Fibroblast of skin of abdomen (primary cell): ENCODE measurements at regions not wholly inside any gene's neighbourhood (a gene's known extent, or its start where the extent isn't known, plus 50 kb on each side); places are given as distances from the start of the nearest gene placed in this dataset.

Experiments used
- DNase-seq: peaks from one replicate; pipeline ENCODE4 v3.0.0-alpha.2; 2013

- no peak for DNase-seq
These were observed 172.8 kb downstream of the LINC00237 start for GRCh38 chr20:20933142-20933958.

DNA sequence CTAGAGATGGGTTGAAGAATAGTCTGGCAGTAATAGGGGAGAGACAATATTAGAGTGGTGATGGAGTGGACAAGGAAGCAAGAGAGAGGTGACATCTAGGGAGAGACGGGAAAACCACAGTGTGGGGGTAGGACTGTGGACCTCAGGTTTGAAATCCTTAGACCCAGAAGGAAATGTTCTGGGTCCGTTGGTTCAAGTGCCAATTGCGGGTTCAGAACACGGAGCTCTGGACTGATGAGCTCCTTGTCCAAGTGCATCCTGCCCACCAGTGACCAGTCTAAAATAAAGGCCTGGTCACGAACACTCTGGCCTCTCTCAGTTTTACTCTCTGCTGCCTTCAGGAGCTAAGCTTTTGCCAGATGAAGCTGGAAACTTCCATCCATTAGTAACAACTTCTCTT lies 174.0 kb downstream of the LINC00237 start:
- no peak for DNase-seq

- DNase-seq: no peak
These were observed 174.5 kb downstream of the LINC00237 start for GRCh38 chr20:20931632-20932031.

GRCh38 chr20:20931024-20931423 lies 175.1 kb downstream of the LINC00237 start:
- DNase-seq: no peak

GRCh38 chr20:20930500-20930899 lies 175.7 kb downstream of the LINC00237 start:
- DNase-seq: no peak

DNA sequence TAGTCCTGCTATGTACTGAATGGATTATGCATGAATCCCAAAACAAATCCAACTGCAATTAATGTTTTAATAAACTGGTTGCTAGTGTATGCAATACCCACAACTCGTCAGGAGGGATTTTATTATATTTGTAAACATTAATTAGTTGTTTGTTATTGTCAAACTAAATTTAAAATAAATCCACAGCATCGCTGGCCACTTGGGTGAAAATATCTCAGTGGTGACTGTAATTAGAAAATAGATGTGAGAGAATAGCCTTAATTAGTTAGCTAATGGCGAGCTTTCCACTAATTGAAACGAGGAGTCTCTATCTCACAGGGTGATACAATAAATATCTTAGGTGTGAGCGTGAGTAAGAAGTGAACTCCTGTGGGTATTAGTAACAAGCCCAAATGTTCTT lies 176.8 kb downstream of the LINC00237 start:
- no peak for DNase-seq

- no peak for DNase-seq
These were observed 179.8 kb downstream of the LINC00237 start for GRCh38 chr20:20926222-20926905.

GRCh38 chr20:20920433-20920832 lies 185.7 kb downstream of the LINC00237 start:
- no peak for DNase-seq

DNA sequence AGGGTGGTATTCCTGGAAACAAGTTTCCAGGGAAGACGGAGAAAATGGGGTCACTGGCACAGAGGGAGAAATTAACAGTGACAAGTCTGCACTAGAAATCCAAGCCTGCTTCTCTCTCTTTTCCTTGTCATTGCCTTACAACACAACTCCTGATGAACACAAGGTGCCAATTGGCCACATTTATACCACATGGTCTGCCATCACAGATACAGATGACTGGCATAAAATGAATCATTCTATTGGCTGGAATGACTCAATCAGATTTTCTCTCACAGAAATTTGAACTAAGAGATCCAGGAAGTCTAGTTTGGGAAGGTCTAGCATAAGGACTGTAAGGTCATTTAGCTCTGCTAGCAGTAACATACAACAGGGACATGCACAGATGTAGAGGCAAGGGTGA lies 190.3 kb downstream of the LINC00237 start:
- no peak for DNase-seq

- DNase-seq: no peak
These were observed 192.0 kb upstream of the RALGAPA2 start for GRCh38 chr20:20904501-20904831.

DNA sequence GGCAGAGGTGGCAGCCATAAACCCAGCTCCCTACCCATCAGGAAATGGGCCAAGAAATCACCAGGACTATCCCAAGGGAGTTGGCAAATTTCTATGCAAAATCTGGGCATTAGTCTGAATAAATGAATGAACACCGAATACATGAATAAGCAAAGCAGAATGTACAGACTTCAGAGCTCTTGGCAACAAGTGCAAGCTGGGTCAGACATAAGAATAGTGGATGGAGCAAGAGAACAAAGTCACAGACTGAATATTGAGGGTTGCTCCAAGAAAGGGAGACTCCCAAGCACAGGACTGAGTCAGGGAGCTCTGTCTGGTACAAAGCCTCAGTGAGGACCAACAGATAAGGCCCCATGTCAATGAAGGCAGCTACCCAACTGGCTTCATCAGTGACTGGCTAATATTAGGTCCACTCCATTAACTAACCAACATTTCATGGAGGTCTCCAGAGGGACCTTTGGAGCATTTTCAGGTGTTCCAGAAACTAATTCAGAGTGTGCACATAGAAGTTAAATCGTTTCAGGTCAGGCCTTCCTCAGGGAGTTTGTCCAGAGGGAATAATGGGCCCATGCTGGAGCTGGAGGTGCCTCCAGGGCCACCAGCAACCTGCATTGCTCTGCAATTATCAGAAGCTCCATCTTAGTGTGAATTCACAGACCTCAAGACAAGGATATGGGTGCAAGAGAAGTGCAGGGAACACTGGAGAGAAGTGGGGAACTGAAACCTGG lies 191.5 kb upstream of the RALGAPA2 start:
- DNase-seq: no peak

- no peak for DNase-seq
These were observed 185.5 kb upstream of the RALGAPA2 start for GRCh38 chr20:20897922-20898321.

DNA sequence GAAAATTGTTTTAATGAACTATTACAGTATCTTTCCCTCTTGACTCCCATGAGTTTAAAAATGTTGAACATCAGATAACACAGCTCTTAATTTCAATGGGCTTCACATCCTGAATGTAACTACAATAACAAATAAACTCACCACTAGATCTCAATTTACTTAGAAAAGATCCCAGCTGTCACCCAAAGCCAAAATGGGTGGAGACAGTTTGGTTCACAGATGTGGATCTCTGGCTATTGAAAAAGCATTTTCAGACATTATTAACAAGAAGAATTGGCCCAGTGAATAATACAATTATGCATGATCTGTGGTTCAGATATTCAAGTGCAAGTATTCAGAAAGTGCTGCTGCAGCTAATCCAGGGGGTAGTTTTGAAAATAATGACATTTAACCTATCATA lies 184.7 kb upstream of the RALGAPA2 start:
- no peak for DNase-seq

- DNase-seq: no peak
These were observed 184.2 kb upstream of the RALGAPA2 start for GRCh38 chr20:20896606-20897005.

DNA sequence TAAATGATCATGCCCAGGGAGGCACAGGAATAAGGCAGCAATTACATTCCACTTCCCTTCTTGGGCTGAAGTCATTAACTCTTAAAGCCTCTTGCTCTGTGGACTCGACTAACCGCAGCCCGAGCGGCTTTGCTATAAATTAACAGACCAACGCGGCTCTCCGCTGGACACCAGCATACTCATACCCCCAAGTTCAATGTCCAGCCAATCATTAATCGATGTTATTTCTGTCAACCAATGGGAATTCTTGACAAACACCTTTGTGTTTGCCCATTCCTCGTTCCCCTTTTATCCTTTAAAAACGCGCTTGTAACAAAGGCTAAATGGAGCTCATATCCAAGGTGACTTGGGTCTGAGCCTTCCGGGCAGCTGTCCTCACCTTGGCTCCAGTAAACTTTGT lies 183.1 kb upstream of the RALGAPA2 start:
- no peak for DNase-seq

DNA sequence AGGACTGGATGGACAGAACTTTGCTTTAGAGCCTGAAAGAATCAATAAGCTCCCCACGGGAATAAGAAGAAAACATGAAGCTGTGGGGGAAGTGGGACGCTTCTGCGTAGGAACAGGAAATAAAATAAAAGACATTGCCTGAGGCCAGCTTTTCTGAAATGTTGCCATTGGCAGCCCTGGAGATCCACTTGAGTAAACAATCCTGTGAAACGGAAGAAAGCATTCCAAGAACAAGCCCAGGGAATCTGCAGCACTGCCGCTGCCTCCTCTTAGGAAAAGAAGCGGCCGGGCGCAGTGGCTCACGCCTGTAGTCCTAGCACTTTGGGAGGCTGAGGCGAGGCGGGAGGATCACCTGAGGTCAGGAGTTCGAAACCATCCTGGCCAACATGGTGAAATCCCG lies 182.3 kb upstream of the RALGAPA2 start:
- no peak for DNase-seq

GRCh38 chr20:20894280-20894679 lies 181.8 kb upstream of the RALGAPA2 start:
- DNase-seq: no peak

DNA sequence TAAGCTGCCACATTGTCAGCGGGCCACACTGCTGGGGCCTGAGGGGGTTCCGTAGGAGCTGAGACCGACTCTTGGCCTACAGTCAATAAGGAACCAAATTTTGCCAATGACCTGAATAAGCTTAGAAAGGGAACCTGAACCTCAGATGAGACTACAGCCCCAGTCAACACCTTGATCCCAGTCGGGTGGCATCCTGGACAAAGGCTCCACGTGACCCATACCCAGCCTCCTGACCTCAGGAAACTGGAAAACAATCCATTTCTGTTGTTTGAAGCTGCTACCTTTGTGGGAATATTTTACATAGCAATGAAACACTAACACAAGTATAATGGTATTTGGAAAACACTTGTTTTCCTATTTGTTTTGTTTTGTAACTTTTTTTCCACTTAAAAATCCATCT lies 179.9 kb upstream of the RALGAPA2 start:
- DNase-seq: no peak

- DNase-seq: no peak
These were observed 178.3 kb upstream of the RALGAPA2 start for GRCh38 chr20:20890751-20891150.

DNA sequence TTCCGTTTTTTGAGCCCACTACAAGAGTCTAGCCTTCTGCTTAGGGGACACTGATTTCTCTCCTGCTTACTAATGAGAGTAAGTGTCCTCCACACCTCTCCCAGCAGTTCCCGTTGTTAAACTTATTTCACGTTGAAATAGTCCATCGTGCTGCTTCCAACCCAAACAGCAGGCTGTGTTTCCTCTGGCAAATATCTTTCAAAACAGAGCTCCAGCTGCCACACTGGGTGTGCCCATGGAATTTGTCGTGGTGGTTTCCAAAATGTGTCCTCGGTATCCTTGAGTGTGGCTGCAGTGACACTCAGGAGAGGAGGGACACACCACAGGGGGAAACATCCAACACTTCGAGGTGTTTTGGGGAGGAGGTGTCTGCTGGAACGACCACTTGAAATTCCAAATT lies 176.5 kb upstream of the RALGAPA2 start:
- no peak for DNase-seq

- DNase-seq: no peak
These were observed 175.8 kb upstream of the RALGAPA2 start for GRCh38 chr20:20888266-20888656.

DNA sequence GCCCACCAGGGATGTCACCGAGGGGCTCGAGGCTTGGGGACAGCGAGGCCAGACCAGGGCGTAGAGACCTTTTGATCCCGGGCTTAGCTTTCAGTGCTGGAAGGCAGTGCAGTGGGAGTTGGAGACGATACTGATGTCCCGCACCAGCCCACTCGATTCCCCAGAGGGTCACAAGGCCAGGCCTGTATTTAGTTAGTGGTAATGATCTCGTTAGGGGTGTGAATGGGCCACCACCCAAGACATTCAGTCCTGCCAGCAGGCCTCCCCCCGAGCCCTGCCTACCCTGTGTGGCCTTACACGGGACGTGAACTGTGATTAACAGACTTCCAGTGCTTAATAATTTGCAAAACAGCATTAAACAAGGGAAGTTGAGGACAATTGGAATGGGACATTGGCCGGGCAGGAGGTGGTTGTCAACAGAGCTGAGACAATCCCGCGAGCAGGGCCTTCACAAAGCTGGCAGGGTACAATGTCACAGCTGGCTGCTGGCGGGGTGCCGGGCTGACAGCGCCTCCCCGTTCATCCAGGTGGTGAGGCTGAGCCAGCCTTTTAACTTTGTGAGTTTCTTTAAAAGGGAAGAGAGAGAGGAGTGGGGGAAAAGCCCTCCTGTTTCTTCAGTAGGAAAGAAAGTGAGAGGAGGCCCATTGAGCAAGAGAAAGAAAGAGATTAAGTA lies 175.3 kb upstream of the RALGAPA2 start:
- no peak for DNase-seq

GRCh38 chr20:20881808-20882207 lies 169.4 kb upstream of the RALGAPA2 start:
- no peak for DNase-seq
